Prostate gland (tissue), 2 donors: ENCODE measurements at regions not wholly inside any gene's neighbourhood (a gene's known extent, or its start where the extent isn't known, plus 50 kb on each side); places are given as distances from the start of the nearest gene placed in this dataset.
A peak's percentile ranks its signal among the peaks of the same experiment; 100 is the strongest.

ENCODE experiments used
- CTCF ChIP-seq, 4 experiments: fragments of 200-600 bp in 2 of 4; fragments of 450-650 bp in 2 of 4; sonication (generic) in 2 of 4; IDR thresholded peaks; 1 replicate in 3 of 4; 2 replicates in 1 of 4; pipeline ENCODE4 v1.5.1; 2016 to 2019; ENCODE audit warnings: antibody characterized with exemption in 4 of 4, mild to moderate bottlenecking in 2 of 4, moderate library complexity in 2 of 4
- POLR2AphosphoS5 ChIP-seq: sonication (generic); formaldehyde crosslinking; IDR thresholded peaks from one replicate; pipeline ENCODE4 v1.6.1; 2017; ENCODE audit warnings: antibody characterized with exemption

DNA sequence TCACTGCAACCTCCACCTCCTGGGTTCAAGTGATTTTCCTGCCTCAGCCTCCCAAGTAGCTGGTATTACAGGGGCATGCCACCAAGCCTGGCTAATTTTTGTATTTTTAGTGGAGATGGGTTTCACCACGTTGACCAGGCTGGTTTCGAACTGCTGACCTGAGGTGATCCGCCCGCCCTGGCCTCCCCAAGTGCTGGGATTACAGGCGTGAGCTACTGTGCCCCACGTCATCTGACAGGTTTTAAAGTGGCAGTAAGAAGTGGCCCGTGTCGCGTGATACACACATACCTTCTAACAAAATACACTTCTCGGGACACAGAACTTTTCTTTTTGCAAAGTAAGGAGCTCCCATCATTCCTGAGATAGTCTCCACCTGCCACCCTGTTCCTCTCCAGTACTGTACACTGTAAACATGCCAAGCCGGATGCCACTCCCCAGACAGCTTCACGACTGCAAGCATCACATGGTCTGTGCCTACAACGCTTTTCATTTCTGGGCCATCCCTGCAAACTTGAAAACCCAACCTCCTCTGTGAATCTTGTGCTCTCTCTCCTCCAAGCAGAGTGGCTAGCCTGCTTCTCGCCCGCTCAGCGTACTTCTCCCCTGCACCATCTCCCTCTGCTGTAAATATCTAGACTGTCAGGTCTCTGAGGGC, 256.3 kb upstream of the KLF14 start:
- no peak for TF ChIP-seq CTCF (IDR thresholded peaks at IDR 0.05)
- TF ChIP-seq POLR2AphosphoS5: peak; percentile 80
